H1 (cell line): ENCODE measurements at regions not wholly inside any gene's neighbourhood (a gene's known extent, or its start where the extent isn't known, plus 50 kb on each side); places are given as distances from the start of the nearest gene placed in this dataset.

ENCODE experiments used
- CTCF ChIA-PET: fragments of 300-600 bp; sonication (Branson Sonifier 250); formaldehyde crosslinking; loops from one replicate; lab custom pipeline; 2021; ENCODE audit not compliant: partially characterized antibody; lab: Charles Lee
- POLR2A ChIA-PET: fragments of 300-600 bp; sonication (Branson Sonifier 250); formaldehyde crosslinking; loops from one replicate; lab custom pipeline; 2021; ENCODE audit warnings: inconsistent platforms; ENCODE audit not compliant: partially characterized antibody; lab: Charles Lee
- DNase-seq, 2 experiments: peaks; one replicate each; pipeline versions ENCODE4 v3.0.0 to v3.0.0-alpha.2; 2010 to 2022; ENCODE audit warnings: low spot score in 2 of 2, low read depth in 1 of 2, mixed read lengths in 1 of 2
- FAIRE-seq: peaks from 2 replicates; lab custom pipeline; 2011; peaks lifted over from hg19 to GRCh38; lab: Jason Lieb, UNC
- H2AFZ ChIP-seq: 2 replicates; pipeline ENCODE4 v1.8.1; 2012; ENCODE audit warnings: low read length, inconsistent platforms
- H2AK5ac ChIP-seq: 2 replicates; pipeline ENCODE4 v1.6.1; 2013; ENCODE audit warnings: low read depth, low read length
- H2BK120ac ChIP-seq: replicated peaks from 2 replicates; pipeline ENCODE3; 2013; ENCODE audit warnings: low read depth, low read length, inconsistent platforms
- H2BK12ac ChIP-seq: 2 replicates; pipeline ENCODE4 v1.6.1; 2013; ENCODE audit warnings: low read depth, low read length
- H2BK15ac ChIP-seq: 2 replicates; pipeline ENCODE4 v1.6.1; 2013; ENCODE audit warnings: low read length
- H2BK20ac ChIP-seq: 2 replicates; pipeline ENCODE4 v1.6.1; 2013; ENCODE audit warnings: low read length
- H2BK5ac ChIP-seq: 2 replicates; pipeline ENCODE4 v1.6.1; 2013; ENCODE audit warnings: low read depth, low read length
- H3K14ac ChIP-seq: 2 replicates; pipeline ENCODE4 v1.6.1; 2013; ENCODE audit warnings: inconsistent platforms; ENCODE audit not compliant: insufficient read length
- H3K18ac ChIP-seq: 2 replicates; pipeline ENCODE4 v1.6.1; 2013; ENCODE audit warnings: low read length; ENCODE audit errors: extremely low read depth
- H3K23ac ChIP-seq: 2 replicates; pipeline ENCODE4 v1.6.1; 2013; ENCODE audit warnings: inconsistent platforms; ENCODE audit not compliant: insufficient read length
- H3K23me2 ChIP-seq: 2 replicates; pipeline ENCODE4 v1.6.1; 2013; ENCODE audit warnings: low read depth, low read length
- H3K27ac ChIP-seq: 2 replicates; pipeline ENCODE4 v1.6.1; 2011; ENCODE audit warnings: low read depth, low read length, inconsistent platforms
- H3K27me3 ChIP-seq, 4 experiments: replicated peaks in 1 of 4; 1 replicate in 1 of 4; 2 replicates in 3 of 4; pipeline versions ENCODE4 v1.6.1 to v1.8.1; 2011 to 2013; ENCODE audit warnings: low read length in 3 of 4, mild to moderate bottlenecking in 3 of 4, inconsistent platforms in 2 of 4, mixed read lengths in 2 of 4, moderate library complexity in 1 of 4; ENCODE audit not compliant: control insufficient read depth in 3 of 4, insufficient read depth in 3 of 4; ENCODE audit errors: extremely low read depth in 1 of 4
- H3K36me3 ChIP-seq, 4 experiments: 2 replicates each; pipeline versions ENCODE4 v1.6.1 to v1.8.1; 2011 to 2013; ENCODE audit warnings: mild to moderate bottlenecking in 4 of 4, low read length in 3 of 4, moderate library complexity in 2 of 4, control low read depth in 1 of 4, inconsistent platforms in 1 of 4; ENCODE audit not compliant: insufficient read depth in 4 of 4, control insufficient read depth in 2 of 4
- H3K4ac ChIP-seq: replicated peaks from 2 replicates; pipeline ENCODE3; 2013; ENCODE audit warnings: low read length, low read depth, mixed read lengths, inconsistent platforms; ENCODE audit not compliant: insufficient read length
- H3K4me1 ChIP-seq, 4 experiments: replicated peaks in 1 of 4; 1 replicate in 1 of 4; 2 replicates in 3 of 4; pipeline versions ENCODE4 v1.6.1 to v1.8.1; 2011 to 2013; ENCODE audit warnings: low read length in 3 of 4, inconsistent platforms in 2 of 4, mixed read lengths in 1 of 4; ENCODE audit not compliant: insufficient read depth in 4 of 4, control insufficient read depth in 3 of 4
- H3K4me2 ChIP-seq, 2 experiments: 2 replicates each; pipeline versions ENCODE4 v1.6.1 to v1.8.1; 2011 to 2013; ENCODE audit warnings: low read depth in 2 of 2, low read length in 2 of 2, control low read depth in 1 of 2, inconsistent platforms in 1 of 2, mild to moderate bottlenecking in 1 of 2; ENCODE audit not compliant: insufficient read depth in 1 of 2
- H3K4me3 ChIP-seq, 4 experiments: fragments of 200-600, 300-600 bp in 1 of 4; sonication (generic), shearing (Covaris generic), sonication (Bioruptor Twin) in 1 of 4; 2 replicates each; pipeline versions ENCODE4 v1.5.1 to v1.8.1; 2011 to 2016; ENCODE audit warnings: low read length in 4 of 4, low read depth in 3 of 4, control low read depth in 2 of 4, inconsistent platforms in 2 of 4, mild to moderate bottlenecking in 2 of 4, mixed read lengths in 1 of 4, moderate library complexity in 1 of 4; ENCODE audit not compliant: insufficient read depth in 2 of 4; ENCODE audit errors: extremely low read depth in 1 of 4
- H3K56ac ChIP-seq: replicated peaks from 2 replicates; pipeline ENCODE3; 2013; ENCODE audit warnings: low read depth, mild to moderate bottlenecking, mixed read lengths, low read length, inconsistent platforms; ENCODE audit not compliant: insufficient read length
- H3K79me1 ChIP-seq: 2 replicates; pipeline ENCODE4 v1.6.1; 2013; ENCODE audit warnings: low read depth, low read length, control low read depth
- H3K79me2 ChIP-seq, 2 experiments: 2 replicates each; pipeline versions ENCODE4 v1.6.1 to v1.8.1; 2012 to 2013; ENCODE audit warnings: low read length in 2 of 2, mild to moderate bottlenecking in 2 of 2, inconsistent platforms in 1 of 2; ENCODE audit not compliant: insufficient read depth in 2 of 2, control insufficient read depth in 1 of 2
- H3K9ac ChIP-seq, 4 experiments: replicated peaks in 1 of 4; 1 replicate in 1 of 4; 2 replicates in 3 of 4; pipeline versions ENCODE4 v1.6.1 to v1.8.1; 2011 to 2013; ENCODE audit warnings: low read depth in 3 of 4, low read length in 3 of 4, control low read depth in 2 of 4, mild to moderate bottlenecking in 2 of 4, moderate library complexity in 2 of 4, inconsistent platforms in 1 of 4; ENCODE audit errors: extremely low read depth in 1 of 4
- H3K9me3 ChIP-seq, 2 experiments: 2 replicates each; pipeline versions ENCODE4 v1.6.1 to v1.8.1; 2012 to 2013; ENCODE audit warnings: mild to moderate bottlenecking in 2 of 2, moderate library complexity in 2 of 2, control low read depth in 1 of 2, inconsistent platforms in 1 of 2, low read depth in 1 of 2, low read length in 1 of 2, mixed read lengths in 1 of 2; ENCODE audit not compliant: insufficient read depth in 2 of 2
- H4K20me1 ChIP-seq, 2 experiments: replicated peaks in 1 of 2; 2 replicates each; pipeline versions ENCODE3 to v1.8.1; 2011 to 2013; ENCODE audit warnings: inconsistent platforms in 2 of 2, low read length in 2 of 2, mild to moderate bottlenecking in 1 of 2; ENCODE audit not compliant: insufficient read depth in 2 of 2, control insufficient read depth in 1 of 2
- H4K5ac ChIP-seq: 2 replicates; pipeline ENCODE4 v1.6.1; 2013; ENCODE audit warnings: low read length, low read depth, mixed read lengths, inconsistent platforms; ENCODE audit not compliant: insufficient read length
- H4K8ac ChIP-seq: 2 replicates; pipeline ENCODE4 v1.8.0; 2013; ENCODE audit warnings: mild to moderate bottlenecking, moderate library complexity, low read length, inconsistent platforms; ENCODE audit not compliant: insufficient read depth; ENCODE audit errors: extremely low read depth
- H4K91ac ChIP-seq: replicated peaks from 2 replicates; pipeline ENCODE3; 2013; ENCODE audit warnings: low read length, mixed read lengths, inconsistent platforms; ENCODE audit not compliant: insufficient read length
- CHD1 ChIP-seq: IDR thresholded peaks from 2 replicates; pipeline ENCODE4 v1.6.1; 2012; ENCODE audit warnings: low read depth, low read length, improper control_type of control experiment
- E2F6 ChIP-seq: IDR thresholded peaks from 2 replicates; pipeline ENCODE4 v1.6.1; 2012; ENCODE audit warnings: inconsistent platforms
- EGR1 ChIP-seq: IDR thresholded peaks from 2 replicates; pipeline ENCODE4 v1.6.1; 2011; ENCODE audit warnings: low read depth, low read length, borderline replicate concordance
- GTF2F1 ChIP-seq: IDR thresholded peaks from 2 replicates; pipeline ENCODE4 v1.6.1; 2012; ENCODE audit warnings: low read depth, low read length, improper control_type of control experiment, borderline replicate concordance
- HDAC6 ChIP-seq: IDR thresholded peaks from one replicate; pipeline ENCODE4 v1.7.1; 2012; ENCODE audit warnings: low read depth, mild to moderate bottlenecking, inconsistent platforms, low read length, moderate library complexity
- JUN ChIP-seq: IDR thresholded peaks from 2 replicates; pipeline ENCODE4 v1.6.1; 2011; ENCODE audit warnings: low read depth, mild to moderate bottlenecking, improper control_type of control experiment, low read length
- POLR2AphosphoS5 ChIP-seq: IDR thresholded peaks from 2 replicates; pipeline ENCODE4 v1.6.1; 2011; ENCODE audit warnings: low read depth, low read length
- RXRA ChIP-seq: IDR thresholded peaks from 2 replicates; pipeline ENCODE4 v1.6.1; 2011; ENCODE audit warnings: low read depth, mild to moderate bottlenecking, low read length, moderate library complexity; ENCODE audit not compliant: insufficient read depth
- TAF7 ChIP-seq: optimal IDR thresholded peaks from 2 replicates; pipeline ENCODE3; 2011; ENCODE audit warnings: low read depth, mild to moderate bottlenecking, inconsistent platforms, low read length, moderate library complexity, borderline replicate concordance
- WGBS, 2 experiments: shearing (Covaris generic) in 1 of 2; methylation state at CpG; one replicate each; pipeline versions ENCODE4 v1.1.6 to v1.1.7; 2013 to 2015; ENCODE audit warnings: low lambda C conversion rate in 2 of 2, mixed read lengths in 2 of 2, inconsistent platforms in 1 of 2, low coverage in 1 of 2, missing lambda C conversion rate in 1 of 2; ENCODE audit not compliant: insufficient replicate concordance in 2 of 2, insufficient coverage in 1 of 2, insufficient read length in 1 of 2; ENCODE audit errors: extremely low coverage in 1 of 2, missing lambda C conversion rate in 1 of 2; 5-methylcytosine and 5-hydroxymethylcytosine counted together
- TF ChIP-seq, protein P1 (sequence below): IDR thresholded peaks from 2 replicates; pipeline ENCODE4 v1.6.1; 2012; ENCODE audit warnings: low read length, inconsistent platforms

GRCh38 chr7:12765431-12766100 is 78.1 kb downstream of the ARL4A start:
- 93% methylated on average over 2 of the region's 2 CpGs; no CpG with 5 or more reads in 1 of the 2 experiments for WGBS, 2 experiments
- H3K27ac ChIP-seq = no peak overlapping the region
- H3K36me3 ChIP-seq = no peaks in the 10 kb centered on the region
- FAIRE-seq (no peak), DNase-seq (no peak)
- no peak overlapping the region for H3K56ac ChIP-seq
- no peak overlapping the region for H2BK12ac ChIP-seq
- H2BK15ac ChIP-seq = no peak overlapping the region
- H3K23me2 ChIP-seq = no peaks in the 10 kb centered on the region
- no peak overlapping the region for H3K9ac ChIP-seq
- H2AFZ ChIP-seq = no peak overlapping the region
- no peak overlapping the region for H3K4me3 ChIP-seq
- peaks cover 3 to 9% of the 10 kb centered on the region in 2 experiments; a peak in 2 of 4 replicates for H3K9me3 ChIP-seq
- no peak overlapping the region for H3K14ac ChIP-seq
- H3K4ac ChIP-seq = no peak overlapping the region
- H3K79me1 ChIP-seq = no peaks in the 10 kb centered on the region
- no peak overlapping the region for H4K5ac ChIP-seq
- no peak overlapping the region for H3K18ac ChIP-seq
- no peak overlapping the region for H2AK5ac ChIP-seq
- H2BK5ac ChIP-seq = no peak overlapping the region
- CTCF ChIA-PET = interaction anchor here (0.6 kb wide), 1 partner anchor 270 kb away, joined by 3 read pairs; no protein-coding TSS in a partner anchor
- no peak overlapping the region for H4K91ac ChIP-seq
- H3K79me2 ChIP-seq = no peaks in the 10 kb centered on the region
- H3K23ac ChIP-seq = no peak overlapping the region
- no peak overlapping the region for H3K4me2 ChIP-seq
- H4K20me1 ChIP-seq = no peaks in the 10 kb centered on the region
- POLR2A ChIA-PET = no interaction called here
- H2BK20ac ChIP-seq = no peak overlapping the region
- H2BK120ac ChIP-seq = no peak overlapping the region
- H4K8ac ChIP-seq = no peak overlapping the region
- no peaks in the 10 kb centered on the region for H3K27me3 ChIP-seq
- H3K4me1 ChIP-seq = peaks cover 0 to 15% (median 0%) of the 10 kb centered on the region in 4 experiments; a peak in 3 of 7 replicates
- TF ChIP-seq JUN = no peak
- no peak for TF ChIP-seq RXRA
- TF ChIP-seq, protein P1, sequence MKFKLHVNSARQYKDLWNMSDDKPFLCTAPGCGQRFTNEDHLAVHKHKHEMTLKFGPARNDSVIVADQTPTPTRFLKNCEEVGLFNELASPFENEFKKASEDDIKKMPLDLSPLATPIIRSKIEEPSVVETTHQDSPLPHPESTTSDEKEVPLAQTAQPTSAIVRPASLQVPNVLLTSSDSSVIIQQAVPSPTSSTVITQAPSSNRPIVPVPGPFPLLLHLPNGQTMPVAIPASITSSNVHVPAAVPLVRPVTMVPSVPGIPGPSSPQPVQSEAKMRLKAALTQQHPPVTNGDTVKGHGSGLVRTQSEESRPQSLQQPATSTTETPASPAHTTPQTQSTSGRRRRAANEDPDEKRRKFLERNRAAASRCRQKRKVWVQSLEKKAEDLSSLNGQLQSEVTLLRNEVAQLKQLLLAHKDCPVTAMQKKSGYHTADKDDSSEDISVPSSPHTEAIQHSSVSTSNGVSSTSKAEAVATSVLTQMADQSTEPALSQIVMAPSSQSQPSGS = no peak
- no peak for TF ChIP-seq HDAC6
- no peak for TF ChIP-seq POLR2AphosphoS5
- TF ChIP-seq TAF7 = no peak
- TF ChIP-seq CHD1 = no peak
- no peak for TF ChIP-seq GTF2F1
- TF ChIP-seq EGR1 = no peak
- no peak for TF ChIP-seq E2F6
